Thoracic aorta (tissue), 2 donors: ENCODE measurements at regions not wholly inside any gene's neighbourhood (a gene's known extent, or its start where the extent isn't known, plus 50 kb on each side); places are given as distances from the start of the nearest gene placed in this dataset.

Experiments used
- ATAC-seq: fragments of 150-250 bp; one replicate; pipeline ENCODE4 v1.8.0; 2017; ENCODE audit warnings: low read depth; ENCODE audit not compliant: insufficient number of reproducible peaks, low FRiP score
- DNase-seq: peaks from one replicate; pipeline ENCODE4 v3.0.0-alpha.2; 2020; ENCODE audit warnings: low spot score
- H3K27ac ChIP-seq, 2 donors: fragments of 200-600 bp; sonication (generic); 1 replicate in 1 of 2; 2 replicates in 1 of 2; pipeline ENCODE4 v1.5.1; 2016; ENCODE audit warnings: mild to moderate bottlenecking in 2 of 2, moderate library complexity in 2 of 2
- H3K27me3 ChIP-seq: fragments of 200-600 bp; sonication (generic); replicated peaks from 2 replicates; pipeline ENCODE4 v1.6.0; 2016; ENCODE audit warnings: mild to moderate bottlenecking; ENCODE audit not compliant: insufficient read depth
- H3K36me3 ChIP-seq: fragments of 200-600 bp; sonication (generic); one replicate; pipeline ENCODE4 v1.5.1; 2016
- H3K4me1 ChIP-seq, 2 donors: fragments of 200-600 bp; sonication (generic); 1 replicate in 1 of 2; 2 replicates in 1 of 2; pipeline versions ENCODE4 v1.5.1 to v1.6.0; 2016; ENCODE audit warnings: low read depth in 2 of 2, mild to moderate bottlenecking in 1 of 2; ENCODE audit not compliant: control insufficient read depth in 1 of 2
- H3K4me3 ChIP-seq: fragments of 200-600 bp; sonication (generic); 2 replicates; pipeline ENCODE4 v1.5.1; 2016; ENCODE audit warnings: mild to moderate bottlenecking
- H3K9me3 ChIP-seq: fragments of 200-600 bp; sonication (generic); 2 replicates; pipeline ENCODE4 v1.5.1; 2016
- TF ChIP-seq, protein P1 (sequence below): fragments of 200-600 bp; sonication (generic); IDR thresholded peaks from one replicate; pipeline ENCODE4 v1.5.1; 2019; ENCODE audit warnings: antibody characterized with exemption

DNA sequence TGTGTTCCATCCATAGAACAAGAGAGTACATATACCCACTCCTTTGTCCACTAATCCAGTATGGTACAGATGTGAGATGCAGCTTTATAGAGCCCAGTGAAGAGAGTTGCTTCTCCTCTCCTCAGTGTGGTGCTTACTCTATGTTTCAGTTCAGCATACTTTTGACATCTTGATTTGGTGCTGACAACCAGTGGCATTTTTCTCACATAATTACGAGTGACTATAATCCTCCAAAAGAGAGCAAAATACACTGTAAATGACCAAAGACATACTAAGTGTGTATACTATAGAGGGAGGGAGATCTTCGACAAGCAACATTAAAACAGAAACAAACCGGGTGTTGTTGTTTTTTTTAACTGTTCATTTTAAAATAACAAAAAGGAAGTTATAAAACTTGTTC lies 191.5 kb downstream of the KLHL28 start:
- Histone ChIP-seq H3K4me1 (no peaks in the 10 kb centered on the region), H3K27ac (no peak overlapping the region), H3K36me3 (no peaks in the 10 kb centered on the region), H3K27me3 (no peaks in the 10 kb centered on the region), H3K9me3 (no peaks in the 10 kb centered on the region), H3K4me3 (no peak overlapping the region)
- TF ChIP-seq, protein P1, sequence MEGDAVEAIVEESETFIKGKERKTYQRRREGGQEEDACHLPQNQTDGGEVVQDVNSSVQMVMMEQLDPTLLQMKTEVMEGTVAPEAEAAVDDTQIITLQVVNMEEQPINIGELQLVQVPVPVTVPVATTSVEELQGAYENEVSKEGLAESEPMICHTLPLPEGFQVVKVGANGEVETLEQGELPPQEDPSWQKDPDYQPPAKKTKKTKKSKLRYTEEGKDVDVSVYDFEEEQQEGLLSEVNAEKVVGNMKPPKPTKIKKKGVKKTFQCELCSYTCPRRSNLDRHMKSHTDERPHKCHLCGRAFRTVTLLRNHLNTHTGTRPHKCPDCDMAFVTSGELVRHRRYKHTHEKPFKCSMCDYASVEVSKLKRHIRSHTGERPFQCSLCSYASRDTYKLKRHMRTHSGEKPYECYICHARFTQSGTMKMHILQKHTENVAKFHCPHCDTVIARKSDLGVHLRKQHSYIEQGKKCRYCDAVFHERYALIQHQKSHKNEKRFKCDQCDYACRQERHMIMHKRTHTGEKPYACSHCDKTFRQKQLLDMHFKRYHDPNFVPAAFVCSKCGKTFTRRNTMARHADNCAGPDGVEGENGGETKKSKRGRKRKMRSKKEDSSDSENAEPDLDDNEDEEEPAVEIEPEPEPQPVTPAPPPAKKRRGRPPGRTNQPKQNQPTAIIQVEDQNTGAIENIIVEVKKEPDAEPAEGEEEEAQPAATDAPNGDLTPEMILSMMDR = no peak
- ATAC-seq (no peak), DNase-seq (no peak)

DNA sequence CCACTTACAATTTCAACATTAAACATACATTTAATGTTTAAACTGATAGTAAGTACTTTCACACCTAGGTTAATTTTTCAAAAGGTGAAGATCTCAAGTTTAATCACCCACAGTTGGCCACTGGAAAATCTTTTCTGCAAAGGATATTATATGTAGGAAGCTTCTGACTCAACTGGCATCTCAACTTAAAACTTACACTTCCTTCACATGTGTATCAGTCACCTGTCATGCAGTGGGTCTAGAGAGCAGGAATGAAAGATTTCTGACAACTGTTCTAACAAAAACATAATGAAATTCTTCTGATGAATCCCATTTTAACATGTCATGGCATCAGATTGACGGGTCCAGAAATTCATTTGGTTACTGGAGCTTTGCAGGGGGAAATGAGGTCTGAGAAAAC lies 192.8 kb downstream of the KLHL28 start:
- no peaks in the 10 kb centered on the region for H3K27me3 ChIP-seq
- no peak for DNase-seq
- no peaks in the 10 kb centered on the region for H3K9me3 ChIP-seq
- ATAC-seq = no peak
- no peak overlapping the region for H3K27ac ChIP-seq
- H3K36me3 ChIP-seq = no peaks in the 10 kb centered on the region
- no peak overlapping the region for H3K4me3 ChIP-seq
- TF ChIP-seq, protein P1 = no peak
- H3K4me1 ChIP-seq = no peaks in the 10 kb centered on the region

DNA sequence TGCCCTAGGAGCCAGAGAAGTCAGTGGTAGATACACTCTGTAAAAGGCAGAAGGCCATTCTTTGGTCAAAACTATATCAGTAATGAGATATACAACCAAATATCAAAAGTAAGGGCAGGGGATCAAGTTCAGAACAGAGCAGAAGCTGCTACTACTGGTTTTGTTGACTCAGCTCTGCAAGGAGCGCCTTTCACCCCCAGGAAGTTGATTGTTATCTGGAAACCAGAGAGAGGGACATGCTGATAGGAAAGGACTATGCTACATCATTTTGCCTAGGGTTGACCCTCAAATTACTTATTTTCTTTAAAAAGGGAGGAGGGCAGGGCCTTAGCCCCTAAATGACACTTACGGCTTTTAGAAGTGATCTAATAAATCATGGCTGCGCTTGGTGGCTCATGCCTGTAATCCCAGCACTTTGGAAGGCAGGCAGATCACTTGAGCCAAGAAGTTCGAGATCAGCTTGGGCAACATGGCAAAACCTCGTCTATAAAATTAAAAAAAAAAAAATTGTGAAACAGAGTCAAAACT lies 194.0 kb downstream of the KLHL28 start:
- Histone ChIP-seq H3K4me1 (no peaks in the 10 kb centered on the region), H3K36me3 (no peaks in the 10 kb centered on the region), H3K9me3 (no peaks in the 10 kb centered on the region), H3K27ac (no peak overlapping the region), H3K27me3 (no peaks in the 10 kb centered on the region), H3K4me3 (no peak overlapping the region)
- ATAC-seq (no peak), DNase-seq (no peak)
- TF ChIP-seq, protein P1 = no peak

DNA sequence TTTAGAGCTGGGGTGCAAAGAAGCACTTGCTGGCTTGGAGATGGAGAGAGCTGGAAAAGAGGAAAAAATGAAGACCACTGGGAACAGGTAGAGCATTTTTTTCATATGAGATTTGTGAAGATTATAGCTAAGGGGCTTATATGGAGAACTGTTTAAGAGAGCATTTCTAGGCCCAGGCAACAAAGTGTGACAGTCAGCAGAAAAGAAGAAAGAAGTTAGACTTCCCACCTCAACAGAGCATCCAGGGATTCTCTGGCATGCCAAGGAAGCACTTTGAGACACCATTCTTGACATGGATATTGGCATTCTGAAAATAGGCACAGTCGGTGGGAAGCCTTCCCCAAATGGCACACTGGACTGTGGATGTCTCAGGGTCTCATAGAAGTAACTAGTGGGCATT lies 195.5 kb downstream of the KLHL28 start:
- H3K4me1 ChIP-seq = no peaks in the 10 kb centered on the region
- no peaks in the 10 kb centered on the region for H3K36me3 ChIP-seq
- TF ChIP-seq, protein P1 = no peak
- no peak overlapping the region for H3K27ac ChIP-seq
- no peak for DNase-seq
- no peak overlapping the region for H3K4me3 ChIP-seq
- H3K27me3 ChIP-seq = no peaks in the 10 kb centered on the region
- ATAC-seq = no peak
- no peaks in the 10 kb centered on the region for H3K9me3 ChIP-seq

DNA sequence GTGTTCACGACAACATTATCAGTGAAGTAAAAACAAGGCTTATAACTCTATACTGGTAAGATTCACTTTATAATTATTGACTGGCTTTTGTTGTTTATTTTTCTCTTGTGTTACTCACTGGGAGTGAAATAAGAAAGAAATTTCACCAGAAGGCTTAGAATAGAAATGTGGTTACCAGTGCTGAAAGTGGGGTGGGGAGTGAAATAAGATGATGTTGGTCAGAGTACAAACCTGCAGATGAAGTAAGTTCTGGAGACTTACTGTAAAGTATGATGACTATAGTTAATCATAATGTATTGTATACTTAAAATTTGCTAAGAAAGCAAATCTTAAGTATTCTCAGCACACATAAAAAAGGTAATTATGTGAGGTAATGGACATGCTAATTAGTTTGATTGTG lies 198.4 kb downstream of the KLHL28 start:
- Histone ChIP-seq H3K36me3 (no peaks in the 10 kb centered on the region), H3K9me3 (no peaks in the 10 kb centered on the region), H3K4me3 (no peak overlapping the region), H3K27me3 (no peaks in the 10 kb centered on the region), H3K27ac (no peak overlapping the region), H3K4me1 (no peaks in the 10 kb centered on the region)
- TF ChIP-seq, protein P1 = no peak
- no peak for DNase-seq
- ATAC-seq = no peak
